ENCODE measurements at regions not wholly inside any gene's neighbourhood (a gene's known extent, or its start where the extent isn't known, plus 50 kb on each side); places are given as distances from the start of the nearest gene placed in this dataset.

DNA sequence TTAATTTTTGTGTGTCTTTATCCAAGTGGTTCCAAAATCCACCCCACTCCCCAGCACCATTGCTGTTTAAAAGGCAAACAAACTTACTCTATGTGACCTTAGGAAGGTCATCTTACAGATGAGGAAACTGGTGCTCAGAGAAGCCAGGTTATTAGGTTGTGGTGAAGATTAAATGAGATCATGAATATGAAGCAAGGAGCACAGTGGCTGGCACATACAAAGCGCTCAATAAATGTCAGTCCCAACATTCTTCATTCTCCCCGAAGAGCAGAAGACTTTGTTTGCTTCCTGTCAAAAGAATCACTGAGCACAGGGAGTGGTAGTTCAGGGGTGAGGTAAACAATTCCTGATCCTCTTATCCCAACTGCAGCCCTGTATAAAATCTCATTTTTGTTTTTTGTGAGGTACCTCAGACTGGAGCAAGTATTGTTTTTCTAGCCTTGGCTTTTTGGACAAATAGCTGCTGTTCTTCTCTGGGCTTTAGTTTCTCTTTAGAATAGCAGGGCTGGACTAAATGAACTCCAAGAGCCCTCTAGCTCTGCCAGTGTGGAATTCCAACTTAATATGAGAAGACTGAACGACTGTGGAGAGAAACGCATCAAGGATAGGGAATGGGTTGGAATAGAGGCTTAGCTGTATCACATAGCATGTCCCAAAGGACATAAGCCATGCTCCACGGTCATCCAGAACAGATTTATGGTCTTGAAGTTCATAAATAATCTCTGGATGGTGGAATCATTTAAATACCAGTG lies 455.3 kb upstream of the USP24 start:
- DNase-seq (ENCODE audit: extremely low spot score) = no peak
- POLR2A ChIA-PET = no interaction called here
- TF ChIP-seq, protein P1, sequence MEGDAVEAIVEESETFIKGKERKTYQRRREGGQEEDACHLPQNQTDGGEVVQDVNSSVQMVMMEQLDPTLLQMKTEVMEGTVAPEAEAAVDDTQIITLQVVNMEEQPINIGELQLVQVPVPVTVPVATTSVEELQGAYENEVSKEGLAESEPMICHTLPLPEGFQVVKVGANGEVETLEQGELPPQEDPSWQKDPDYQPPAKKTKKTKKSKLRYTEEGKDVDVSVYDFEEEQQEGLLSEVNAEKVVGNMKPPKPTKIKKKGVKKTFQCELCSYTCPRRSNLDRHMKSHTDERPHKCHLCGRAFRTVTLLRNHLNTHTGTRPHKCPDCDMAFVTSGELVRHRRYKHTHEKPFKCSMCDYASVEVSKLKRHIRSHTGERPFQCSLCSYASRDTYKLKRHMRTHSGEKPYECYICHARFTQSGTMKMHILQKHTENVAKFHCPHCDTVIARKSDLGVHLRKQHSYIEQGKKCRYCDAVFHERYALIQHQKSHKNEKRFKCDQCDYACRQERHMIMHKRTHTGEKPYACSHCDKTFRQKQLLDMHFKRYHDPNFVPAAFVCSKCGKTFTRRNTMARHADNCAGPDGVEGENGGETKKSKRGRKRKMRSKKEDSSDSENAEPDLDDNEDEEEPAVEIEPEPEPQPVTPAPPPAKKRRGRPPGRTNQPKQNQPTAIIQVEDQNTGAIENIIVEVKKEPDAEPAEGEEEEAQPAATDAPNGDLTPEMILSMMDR (IDR thresholded peaks at IDR 0.05; ENCODE audit: control extremely low read depth, extremely low read depth, low read depth, missing control alignments) = no peak
- CTCF ChIA-PET = interaction anchor here (2.2 kb wide), 1 partner anchor 12 kb away, joined by 5 read pairs; no protein-coding TSS in a partner anchor

DNA sequence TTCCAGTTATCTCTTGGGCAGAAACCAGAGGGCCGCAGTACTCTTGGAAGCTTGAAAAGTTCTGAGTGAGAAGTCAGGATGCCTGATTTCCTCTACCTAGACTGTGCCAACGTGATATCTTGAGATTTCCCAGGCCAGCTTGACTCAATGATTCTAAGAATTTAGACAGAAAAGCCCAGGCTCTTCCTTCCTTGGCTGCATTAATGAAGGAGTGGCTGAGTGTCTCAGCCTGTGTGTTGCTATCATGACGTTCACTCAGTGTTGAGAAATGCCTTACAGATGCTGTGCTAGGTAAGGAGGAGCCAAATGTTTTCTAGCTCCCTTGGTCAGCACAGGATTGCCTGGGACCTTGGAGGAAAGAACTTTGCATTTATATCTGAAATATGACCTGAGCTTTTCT lies 454.1 kb upstream of the USP24 start:
- TF ChIP-seq, protein P1 (IDR thresholded peaks at IDR 0.05; ENCODE audit: control extremely low read depth, extremely low read depth, low read depth, missing control alignments) = no peak
- ChIA-PET CTCF (interaction anchor here (0.9 to 2.2 kb wide), 3 partner anchors 11 to 34 kb away, joined by 3 to 5 read pairs (median 3); no protein-coding TSS in a partner anchor), POLR2A (no interaction called here)
- no peak for DNase-seq (ENCODE audit: extremely low spot score)

DNA sequence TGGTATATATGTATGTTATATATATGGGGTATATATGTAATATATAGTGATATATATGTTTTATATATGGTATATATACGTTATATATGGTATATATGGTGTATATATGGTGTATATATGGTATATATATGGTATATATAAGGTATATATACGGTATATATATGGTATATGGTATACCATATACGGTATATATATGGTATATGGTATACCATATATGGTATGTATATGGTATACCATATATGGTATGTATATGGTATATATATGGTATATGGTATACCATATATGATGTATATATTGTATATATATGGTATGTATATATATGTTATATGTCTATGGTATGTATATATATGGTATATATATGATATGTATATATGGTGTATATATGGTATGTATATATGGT lies 447.7 kb upstream of the USP24 start:
- DNase-seq (ENCODE audit: extremely low spot score) = no peak
- TF ChIP-seq, protein P1 (IDR thresholded peaks at IDR 0.05; ENCODE audit: control extremely low read depth, extremely low read depth, low read depth, missing control alignments) = no peak
- ChIA-PET CTCF (no interaction called here), POLR2A (no interaction called here)

DNA sequence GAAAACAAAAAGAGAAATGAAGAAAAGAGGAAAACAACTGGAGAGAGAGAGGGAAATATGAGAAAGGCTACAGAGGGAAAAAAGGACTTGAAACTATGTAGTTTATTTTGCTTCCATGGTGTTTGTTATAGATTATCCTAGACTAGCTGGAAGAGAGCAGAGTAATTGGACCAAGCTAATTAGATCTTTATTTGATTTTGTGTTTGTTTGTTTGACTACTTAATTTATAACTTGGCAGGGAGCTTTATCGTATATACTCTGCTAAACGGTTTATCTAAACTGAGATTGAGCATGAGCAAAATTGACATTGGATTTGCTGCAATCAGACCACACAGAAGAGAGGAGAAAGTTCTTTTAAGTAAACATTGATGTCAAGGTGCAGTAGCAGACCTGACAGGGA lies 443.8 kb upstream of the USP24 start:
- POLR2A ChIA-PET = no interaction called here
- TF ChIP-seq, protein P1 (IDR thresholded peaks at IDR 0.05; ENCODE audit: control extremely low read depth, extremely low read depth, low read depth, missing control alignments) = no peak
- CTCF ChIA-PET = interaction anchor here (1.5 kb wide), 1 partner anchor 11 kb away, joined by 5 read pairs; no protein-coding TSS in a partner anchor
- no peak for DNase-seq (ENCODE audit: extremely low spot score)

DNA sequence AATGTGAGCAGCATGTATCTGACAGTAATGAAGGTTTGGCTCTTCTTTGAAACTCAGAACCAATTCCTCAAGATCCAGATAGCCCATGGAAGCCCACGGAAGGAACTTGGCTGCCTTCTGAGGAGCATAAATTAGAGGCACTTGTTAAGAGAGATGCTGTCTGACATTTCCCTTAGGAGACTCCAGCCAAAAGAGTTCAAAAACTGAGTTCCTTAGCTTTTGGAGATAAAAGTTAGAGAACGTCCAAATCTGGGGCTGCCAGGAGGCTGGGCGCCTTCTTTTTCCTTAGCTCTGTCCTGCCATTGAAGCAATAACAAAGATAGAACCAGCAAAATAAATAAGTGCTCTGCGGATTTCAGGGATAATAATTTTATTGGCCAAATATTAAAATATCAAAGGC lies 439.6 kb upstream of the USP24 start:
- TF ChIP-seq, protein P1 (IDR thresholded peaks at IDR 0.05; ENCODE audit: control extremely low read depth, extremely low read depth, low read depth, missing control alignments) = no peak
- CTCF ChIA-PET = no interaction called here
- no peak for DNase-seq (ENCODE audit: extremely low spot score)
- POLR2A ChIA-PET = no interaction called here

DNA sequence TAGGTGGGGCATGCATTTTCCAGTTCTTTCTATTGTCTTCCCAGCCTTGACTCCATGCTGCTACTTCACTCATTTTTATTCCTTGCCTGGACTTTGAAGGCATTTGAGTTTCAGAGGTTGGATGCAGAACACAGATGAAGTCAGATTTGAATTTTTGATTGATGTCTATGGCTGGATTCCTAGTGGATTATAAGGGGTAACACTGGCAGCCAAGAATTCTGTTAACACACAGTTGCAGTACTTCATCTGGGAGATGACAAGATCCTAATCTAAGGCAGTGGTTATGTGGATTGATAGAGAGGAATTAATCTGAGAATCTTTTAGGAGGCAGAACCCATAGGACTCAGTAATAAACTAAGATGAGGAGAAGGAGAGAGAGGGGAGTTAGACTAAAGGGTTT lies 439.0 kb upstream of the USP24 start:
- TF ChIP-seq, protein P1 (IDR thresholded peaks at IDR 0.05; ENCODE audit: control extremely low read depth, extremely low read depth, low read depth, missing control alignments) = no peak
- CTCF ChIA-PET = no interaction called here
- POLR2A ChIA-PET = no interaction called here

More for the DNA sequence above, 439.0 kb upstream of the USP24 start:
- no peak for DNase-seq (ENCODE audit: extremely low spot score)

All from GM10248 (cell line).